NCI-H1694 treated with DMSO at 0.1 percent for 48 hours (cell line): ENCODE measurements at regions not wholly inside any gene's neighbourhood (a gene's known extent, or its start where the extent isn't known, plus 50 kb on each side); places are given as distances from the start of the nearest gene placed in this dataset.
"Not testable (repeated sequence)": the region's sequence is repeated elsewhere in the genome, so short reads cannot be mapped to it uniquely, and the experiment has no call there.

Experiments
- DNase-seq: peaks from one replicate; lab custom pipeline; 2025; lab: John Stamatoyannopoulos, UW

- no peak for DNase-seq
Measured at GRCh38 chr13:39893808-39894207, 238.3 kb downstream of the COG6 start.

DNA sequence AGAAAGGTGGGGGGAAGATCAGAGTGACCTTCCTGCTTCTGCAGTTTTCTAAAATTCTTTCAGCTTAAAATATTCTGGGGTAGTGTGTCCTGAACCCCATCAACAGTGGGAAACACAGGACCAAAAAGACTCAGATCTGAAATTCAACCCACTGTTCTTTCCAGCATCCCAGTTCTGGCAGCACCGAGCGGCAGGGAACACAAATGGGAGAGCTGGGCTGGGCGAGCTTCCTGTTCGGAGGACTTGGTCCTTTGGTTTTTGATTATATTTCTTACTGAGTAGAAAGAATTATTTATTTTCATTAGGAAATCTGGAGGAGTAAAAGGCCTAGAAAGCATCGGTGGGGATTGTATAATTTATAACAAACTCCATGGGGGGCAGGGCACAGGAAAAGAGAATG, 239.1 kb downstream of the COG6 start:
- DNase-seq: no peak

DNA sequence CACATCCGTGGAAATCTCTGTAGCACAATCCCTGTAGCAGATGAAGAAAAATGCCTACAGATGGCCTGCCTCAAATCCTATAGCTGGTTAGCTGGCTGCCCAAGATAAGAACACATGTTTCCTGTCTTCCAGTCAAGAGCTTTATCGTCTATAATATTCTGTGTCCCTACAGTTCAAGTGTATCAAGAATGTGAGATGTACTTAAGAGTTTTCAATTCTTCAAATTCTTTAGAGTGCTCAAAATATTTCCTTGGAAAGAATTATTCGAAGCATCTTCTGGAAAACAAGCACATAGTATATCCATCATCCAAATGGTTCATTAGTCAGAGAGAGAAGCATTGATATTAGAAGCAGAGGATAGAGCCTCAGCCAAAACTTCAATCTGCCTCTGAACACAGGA, 239.8 kb downstream of the COG6 start:
- no peak for DNase-seq

- no peak for DNase-seq
Measured at GRCh38 chr13:39897636-39898035, 242.2 kb downstream of the COG6 start.

DNA sequence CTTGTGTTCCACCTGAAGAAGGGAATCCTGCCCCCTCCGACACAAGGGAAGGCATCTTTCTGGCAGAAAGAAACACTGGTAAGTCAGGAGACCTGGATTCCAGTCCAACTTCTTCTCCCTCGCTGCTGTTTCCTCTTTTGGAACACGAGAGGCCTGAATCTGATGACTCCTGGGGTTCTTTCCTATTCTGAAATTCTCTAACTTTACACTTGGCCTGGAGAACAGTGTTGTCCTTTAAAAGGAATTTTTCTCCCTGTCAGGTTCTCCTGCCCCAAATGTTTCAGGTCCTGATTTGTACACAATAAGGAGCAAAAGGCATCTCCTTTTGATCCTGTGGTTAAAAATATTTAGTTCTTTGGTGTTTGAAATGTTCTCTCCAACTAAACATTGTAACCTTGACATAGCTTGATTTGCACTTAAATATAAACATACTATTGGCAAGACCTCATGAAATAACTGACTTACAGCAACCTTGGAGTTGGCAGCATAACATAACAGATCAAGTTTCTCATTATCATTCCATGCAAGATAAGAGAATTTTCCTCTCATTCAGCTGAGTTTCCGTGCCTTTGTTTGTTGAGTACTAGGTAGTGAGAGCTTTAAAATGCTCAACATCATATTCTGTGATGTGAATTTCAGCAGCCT, 244.8 kb downstream of the COG6 start:
- DNase-seq: no peak

DNA sequence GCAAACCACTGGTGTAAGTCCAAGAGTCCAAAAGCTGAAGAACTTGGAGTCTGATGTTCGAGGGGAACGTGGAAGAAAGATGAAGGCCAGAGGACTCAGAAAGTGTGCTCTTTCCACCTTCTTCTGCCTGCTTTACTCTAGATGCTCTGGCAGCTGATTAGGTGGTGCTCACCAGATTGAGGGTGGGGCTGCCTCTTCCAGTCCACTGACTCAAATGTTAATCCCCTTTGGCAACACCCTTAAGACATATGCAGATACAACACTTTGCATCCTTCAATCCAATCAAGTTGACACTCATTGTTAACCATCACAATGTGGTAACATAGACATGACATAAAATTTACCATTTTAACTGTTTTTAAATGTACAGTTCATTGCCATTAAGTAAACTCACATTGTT, 249.5 kb downstream of the COG6 start:
- no peak for DNase-seq

GRCh38 chr13:39909634-39910033, 254.2 kb downstream of the COG6 start:
- no peak for DNase-seq

- no peak for DNase-seq
Measured at GRCh38 chr13:39910041-39910440, 254.6 kb downstream of the COG6 start.

- no peak for DNase-seq
Measured at GRCh38 chr13:39910833-39911232, 255.4 kb downstream of the COG6 start.

GRCh38 chr13:39913339-39913738, 257.9 kb downstream of the COG6 start:
- no peak for DNase-seq

- no peak for DNase-seq
Measured at GRCh38 chr13:39913928-39914327, 258.5 kb downstream of the COG6 start.

DNA sequence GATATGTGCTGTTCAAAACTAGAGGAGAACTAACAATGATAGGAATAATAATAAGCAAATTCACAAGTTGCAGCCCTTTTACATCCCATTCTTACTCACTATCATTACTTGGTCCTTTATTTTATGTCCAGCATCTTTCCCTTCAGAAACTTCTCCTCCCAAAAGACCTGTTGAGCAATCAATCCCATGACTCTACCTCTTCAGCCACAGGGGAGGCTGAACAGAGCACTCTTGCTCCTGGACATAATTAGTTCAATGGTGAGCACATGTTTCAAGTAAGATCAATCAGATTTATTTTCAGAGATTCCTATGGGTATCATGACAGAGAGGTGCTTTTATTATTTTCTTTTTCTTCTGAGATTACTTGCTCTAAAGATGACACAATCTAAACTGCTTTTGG, 260.0 kb downstream of the COG6 start:
- no peak for DNase-seq

DNA sequence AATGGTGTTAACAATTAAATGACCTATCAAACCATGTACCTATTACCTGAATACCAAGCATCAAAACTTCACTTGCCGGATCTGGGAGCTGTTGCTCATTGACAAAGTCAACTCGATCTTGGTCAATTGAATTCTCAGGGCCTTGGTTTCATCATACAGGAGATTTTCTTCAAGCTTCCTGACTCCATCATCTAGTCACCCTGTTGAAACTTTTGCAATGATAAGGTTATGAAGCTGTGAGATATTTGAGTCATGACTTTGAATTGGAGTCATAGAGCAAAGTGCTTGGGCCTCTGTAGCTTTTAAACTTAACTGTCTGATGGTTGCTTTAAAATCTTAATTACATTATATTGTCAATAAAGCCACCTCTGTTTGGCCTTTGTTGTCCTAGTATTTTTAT, 260.9 kb downstream of the COG6 start:
- DNase-seq: no peak

- DNase-seq: no peak
Measured at GRCh38 chr13:39918620-39919236, 263.3 kb downstream of the COG6 start.

- no peak for DNase-seq
Measured at GRCh38 chr13:39920613-39921012, 265.2 kb downstream of the COG6 start.

DNA sequence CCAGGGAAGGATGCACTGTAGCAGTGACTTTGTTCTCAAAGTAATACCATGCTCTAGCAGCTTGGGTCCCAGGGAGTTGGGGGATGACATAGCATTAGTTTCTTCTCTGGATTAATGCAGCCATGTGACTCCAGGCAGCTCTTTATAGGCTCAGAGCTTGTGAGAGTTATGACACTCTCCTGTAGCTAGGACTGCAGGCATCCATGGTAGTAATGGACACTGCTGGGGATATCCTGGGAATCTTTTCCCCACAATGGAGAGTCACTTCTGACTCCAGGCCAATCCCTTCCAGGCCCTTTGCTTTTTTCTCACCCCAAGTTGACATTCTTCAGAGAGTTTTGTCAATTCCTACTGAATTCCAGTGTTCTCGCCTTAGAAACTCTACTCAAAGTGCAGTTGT, 270.9 kb downstream of the COG6 start:
- DNase-seq: no peak

GRCh38 chr13:39928261-39928660, 272.8 kb downstream of the COG6 start:
- DNase-seq: no peak

DNA sequence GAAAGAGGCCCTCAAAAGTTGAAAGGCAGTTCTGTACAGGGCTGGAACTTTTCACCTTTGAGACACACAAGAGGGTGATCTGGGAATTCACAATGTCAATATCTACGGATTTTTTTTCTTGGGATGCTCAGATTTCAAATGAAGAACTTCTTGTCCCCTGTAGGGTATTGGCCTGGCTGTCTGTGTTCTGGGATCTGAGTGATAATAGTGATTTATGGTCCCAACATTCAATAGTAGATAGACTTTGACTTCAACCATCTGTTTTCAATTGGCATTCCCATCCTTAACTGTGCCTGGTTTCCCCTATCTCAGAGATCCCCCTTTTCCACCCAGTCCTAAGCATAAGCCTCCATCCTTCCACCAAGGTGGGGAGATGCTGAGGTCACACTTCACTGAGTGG, 274.1 kb downstream of the COG6 start:
- DNase-seq: no peak

DNA sequence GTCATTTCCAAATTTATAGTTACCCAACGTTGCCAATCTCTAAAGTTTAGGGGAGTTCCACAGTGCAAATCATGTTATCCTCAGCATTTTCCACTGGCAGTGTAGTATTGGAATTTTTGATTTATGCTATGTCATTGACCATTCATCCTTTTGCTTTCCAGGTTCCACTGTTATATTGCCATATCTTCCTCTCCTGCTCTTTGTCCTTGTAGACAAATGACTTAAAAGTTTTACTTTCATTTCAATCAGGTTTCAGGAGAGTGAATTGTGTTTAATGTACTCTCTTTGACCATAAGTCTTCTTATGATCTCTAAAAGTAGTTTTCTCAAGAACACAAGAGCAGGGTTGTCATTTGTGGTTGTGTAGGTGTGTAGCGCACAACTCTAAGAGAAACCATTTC, 274.6 kb downstream of the COG6 start:
- DNase-seq: no peak

DNA sequence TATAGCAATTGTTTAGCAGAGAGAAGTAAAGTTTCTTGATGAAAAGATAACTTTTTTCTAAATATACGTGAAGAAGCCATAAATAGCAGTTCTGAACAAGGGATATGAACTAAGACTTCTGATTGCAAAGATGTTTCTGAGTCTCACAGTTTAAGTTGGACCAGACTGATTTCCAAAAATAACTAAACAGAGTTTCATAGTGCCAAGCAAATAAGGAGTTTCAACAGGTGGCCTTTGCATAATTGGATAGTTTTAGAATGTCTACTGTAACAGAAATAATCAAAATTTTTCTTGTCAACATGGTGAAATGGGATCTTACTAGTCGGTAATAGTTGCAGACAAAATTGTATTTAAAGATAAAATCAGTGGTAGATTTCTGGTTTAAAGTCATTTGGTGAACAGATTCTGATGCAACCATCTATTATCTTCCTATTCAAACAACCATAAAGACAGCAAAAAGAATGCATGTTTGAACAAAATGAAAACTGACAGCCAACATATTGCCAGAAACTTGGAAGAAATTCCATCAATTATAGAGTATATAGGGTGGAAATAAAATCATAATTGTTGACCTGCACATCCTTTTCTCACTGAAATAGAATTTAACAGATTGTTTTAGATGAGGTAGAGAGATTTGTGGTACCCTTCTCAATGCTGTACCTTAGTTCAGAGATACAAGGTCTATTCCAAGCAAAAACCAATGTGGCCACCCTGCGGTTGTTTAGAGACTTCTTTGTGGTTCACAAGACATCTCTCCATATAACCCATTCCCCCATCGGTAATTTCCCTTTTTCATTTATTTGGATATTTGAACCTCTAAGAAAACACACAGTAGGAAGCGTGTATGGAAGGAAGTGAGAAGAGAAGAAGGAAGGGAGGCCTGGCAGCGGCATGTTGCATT, 275.3 kb downstream of the COG6 start:
- no peak for DNase-seq

DNA sequence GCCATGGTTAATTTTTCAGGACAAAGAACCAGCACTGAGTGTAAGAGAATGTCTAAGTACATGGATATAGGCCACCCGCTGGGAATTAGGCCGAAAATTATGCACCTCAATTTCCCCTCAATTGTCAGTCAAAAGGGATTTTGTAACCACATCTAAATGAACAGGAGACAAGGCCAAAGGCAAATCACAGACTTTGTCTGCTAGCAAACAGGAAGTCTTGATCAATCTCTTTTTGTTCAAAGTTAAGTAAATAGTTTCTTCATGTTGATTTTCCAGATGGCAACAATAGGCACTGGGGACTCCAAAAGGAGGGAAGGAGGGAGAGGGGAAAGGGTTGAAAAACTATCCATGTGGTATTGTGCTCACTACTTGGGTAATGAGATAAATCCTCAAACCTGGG, 276.0 kb downstream of the COG6 start:
- DNase-seq: no peak

GRCh38 chr13:39932514-39932913, 277.1 kb downstream of the COG6 start:
- not testable (repeated sequence) for DNase-seq

GRCh38 chr13:39935155-39935554, 279.7 kb downstream of the COG6 start:
- no peak for DNase-seq
